H1 (cell line): ENCODE measurements at regions not wholly inside any gene's neighbourhood (a gene's known extent, or its start where the extent isn't known, plus 50 kb on each side); places are given as distances from the start of the nearest gene placed in this dataset.

ENCODE experiments used
- CEBPB ChIP-seq: IDR thresholded peaks from 2 replicates; pipeline ENCODE4 v1.6.1; 2012; ENCODE audit warnings: low read depth, low read length
- CREB1 ChIP-seq: IDR thresholded peaks from 2 replicates; pipeline ENCODE4 v1.6.1; 2012; ENCODE audit warnings: inconsistent platforms
- GTF2F1 ChIP-seq: IDR thresholded peaks from 2 replicates; pipeline ENCODE4 v1.6.1; 2012; ENCODE audit warnings: low read depth, low read length, improper control_type of control experiment, borderline replicate concordance
- POU5F1 ChIP-seq: IDR thresholded peaks from 2 replicates; pipeline ENCODE4 v1.6.1; 2011; ENCODE audit warnings: low read depth, mild to moderate bottlenecking, low read length, moderate library complexity
- TAF7 ChIP-seq: optimal IDR thresholded peaks from 2 replicates; pipeline ENCODE3; 2011; ENCODE audit warnings: low read depth, mild to moderate bottlenecking, inconsistent platforms, low read length, moderate library complexity, borderline replicate concordance
- YY1 ChIP-seq: IDR thresholded peaks from 2 replicates; pipeline ENCODE4 v1.6.1; 2011; ENCODE audit warnings: low read depth, mild to moderate bottlenecking, low read length

- TF ChIP-seq CEBPB (no peak), TAF7 (no peak), CREB1 (no peak), POU5F1 (no peak), YY1 (no peak), GTF2F1 (no peak)
These were observed 65.7 kb upstream of the TBX20 start (continued) for GRCh38 chr7:35319606-35320005.
